ENCODE measurements at regions not wholly inside any gene's neighbourhood (a gene's known extent, or its start where the extent isn't known, plus 50 kb on each side); places are given as distances from the start of the nearest gene placed in this dataset.

GRCh38 chr12:90888316-90888715, 66.7 kb downstream of the CCER1 start:
- TF ChIP-seq CTCF (IDR thresholded peaks at IDR 0.05), result no peak
- TF ChIP-seq POLR2A (IDR thresholded peaks at IDR 0.05), result no peak
- DNase-seq, result no peak
- Histone ChIP-seq H3K9me3 (no peaks in the 10 kb centered on the region), H3K4me3 (no peak overlapping the region), H3K27ac (no peak overlapping the region), H3K27me3 (no peaks in the 10 kb centered on the region), H3K4me1 (no peaks in the 10 kb centered on the region), H3K36me3 (no peaks in the 10 kb centered on the region)

- H3K27me3 ChIP-seq, result no peaks in the 10 kb centered on the region
- H3K4me1 ChIP-seq, result no peaks in the 10 kb centered on the region
- TF ChIP-seq POLR2A (IDR thresholded peaks at IDR 0.05) (no peak), CTCF (IDR thresholded peaks at IDR 0.05) (no peak)
- H3K27ac ChIP-seq, result no peak overlapping the region
- H3K4me3 ChIP-seq, result no peak overlapping the region
- H3K9me3 ChIP-seq, result no peaks in the 10 kb centered on the region
- H3K36me3 ChIP-seq, result no peaks in the 10 kb centered on the region
- no peak for DNase-seq
Measured at GRCh38 chr12:90883456-90883855, 71.5 kb downstream of the CCER1 start.

GRCh38 chr12:90871726-90872096, 83.3 kb downstream of the CCER1 start:
- Histone ChIP-seq H3K27me3 (no peaks in the 10 kb centered on the region), H3K4me3 (no peak overlapping the region), H3K36me3 (no peaks in the 10 kb centered on the region), H3K27ac (no peak overlapping the region), H3K9me3 (no peaks in the 10 kb centered on the region), H3K4me1 (no peaks in the 10 kb centered on the region)
- no peak for DNase-seq
- no peak for TF ChIP-seq POLR2A (IDR thresholded peaks at IDR 0.05)
- TF ChIP-seq CTCF (IDR thresholded peaks at IDR 0.05), result no peak

GRCh38 chr12:90870971-90871725, 83.8 kb downstream of the CCER1 start:
- TF ChIP-seq CTCF (IDR thresholded peaks at IDR 0.05) (no peak), POLR2A (IDR thresholded peaks at IDR 0.05) (no peak)
- Histone ChIP-seq H3K4me1 (no peaks in the 10 kb centered on the region), H3K9me3 (no peaks in the 10 kb centered on the region), H3K27ac (no peak overlapping the region), H3K36me3 (no peaks in the 10 kb centered on the region), H3K4me3 (no peak overlapping the region), H3K27me3 (no peaks in the 10 kb centered on the region)
- no peak for DNase-seq

- no peak for DNase-seq
- Histone ChIP-seq H3K4me3 (no peak overlapping the region), H3K9me3 (no peaks in the 10 kb centered on the region), H3K27ac (no peak overlapping the region), H3K36me3 (no peaks in the 10 kb centered on the region), H3K27me3 (no peaks in the 10 kb centered on the region), H3K4me1 (no peaks in the 10 kb centered on the region)
- TF ChIP-seq POLR2A (IDR thresholded peaks at IDR 0.05) (no peak), CTCF (IDR thresholded peaks at IDR 0.05) (no peak)
Measured at GRCh38 chr12:90868626-90869025, 86.3 kb downstream of the CCER1 start.

- no peak overlapping the region for H3K4me3 ChIP-seq
- H3K9me3 ChIP-seq, result no peaks in the 10 kb centered on the region
- no peak overlapping the region for H3K27ac ChIP-seq
- H3K27me3 ChIP-seq, result no peaks in the 10 kb centered on the region
- no peaks in the 10 kb centered on the region for H3K36me3 ChIP-seq
- TF ChIP-seq POLR2A (IDR thresholded peaks at IDR 0.05) (no peak), CTCF (IDR thresholded peaks at IDR 0.05) (no peak)
- DNase-seq, result no peak
- no peaks in the 10 kb centered on the region for H3K4me1 ChIP-seq
Measured at GRCh38 chr12:90859591-90859990, 95.4 kb downstream of the CCER1 start.
